HG02759 (cell line): ENCODE measurements at regions not wholly inside any gene's neighbourhood (a gene's known extent, or its start where the extent isn't known, plus 50 kb on each side); places are given as distances from the start of the nearest gene placed in this dataset.
"Not testable (repeated sequence)": the region's sequence is repeated elsewhere in the genome, so short reads cannot be mapped to it uniquely, and the experiment has no call there.

Experiments used
- ATAC-seq: cut with Tn5 transposase; IDR thresholded peaks from one replicate; pipeline ENCODE4 v1.9.1; 2021; ENCODE audit warnings: mild to moderate bottlenecking, moderate library complexity; ENCODE audit not compliant: unreplicated experiment

GRCh38 chr6:27178860-27179259 is 68.6 kb upstream of the PRSS16 start:
- ATAC-seq = no peak

GRCh38 chr6:27183060-27183832 is 64.3 kb upstream of the PRSS16 start:
- no peak for ATAC-seq

- ATAC-seq = no peak
Measured at GRCh38 chr6:27187231-27188060, 60.1 kb upstream of the PRSS16 start.

GRCh38 chr6:27188061-27188884 is 59.2 kb upstream of the PRSS16 start:
- ATAC-seq = peak; percentile 82

- peak; percentile 71 for ATAC-seq
Measured at GRCh38 chr6:27188885-27189418, 58.5 kb upstream of the PRSS16 start.

GRCh38 chr6:27190126-27190525 is 57.4 kb upstream of the PRSS16 start:
- ATAC-seq = no peak

GRCh38 chr6:27194453-27194852 is 53.0 kb upstream of the PRSS16 start:
- ATAC-seq = not testable (repeated sequence)

- ATAC-seq = not testable (repeated sequence)
Measured at GRCh38 chr6:27195547-27195946, 52.0 kb upstream of the PRSS16 start.
